IPS-18c (cell line): ENCODE measurements at regions not wholly inside any gene's neighbourhood (a gene's known extent, or its start where the extent isn't known, plus 50 kb on each side); places are given as distances from the start of the nearest gene placed in this dataset.

ENCODE experiments used
- H3K4me3 ChIP-seq: 2 replicates; pipeline ENCODE4 v1.7.0; 2013; ENCODE audit warnings: low read depth, mild to moderate bottlenecking, low read length, moderate library complexity; ENCODE audit not compliant: insufficient read depth
- H3K9me3 ChIP-seq: one replicate; pipeline ENCODE4 v1.6.1; 2013; ENCODE audit warnings: mild to moderate bottlenecking, low read length, moderate library complexity; ENCODE audit not compliant: control insufficient read depth, insufficient read depth

DNA sequence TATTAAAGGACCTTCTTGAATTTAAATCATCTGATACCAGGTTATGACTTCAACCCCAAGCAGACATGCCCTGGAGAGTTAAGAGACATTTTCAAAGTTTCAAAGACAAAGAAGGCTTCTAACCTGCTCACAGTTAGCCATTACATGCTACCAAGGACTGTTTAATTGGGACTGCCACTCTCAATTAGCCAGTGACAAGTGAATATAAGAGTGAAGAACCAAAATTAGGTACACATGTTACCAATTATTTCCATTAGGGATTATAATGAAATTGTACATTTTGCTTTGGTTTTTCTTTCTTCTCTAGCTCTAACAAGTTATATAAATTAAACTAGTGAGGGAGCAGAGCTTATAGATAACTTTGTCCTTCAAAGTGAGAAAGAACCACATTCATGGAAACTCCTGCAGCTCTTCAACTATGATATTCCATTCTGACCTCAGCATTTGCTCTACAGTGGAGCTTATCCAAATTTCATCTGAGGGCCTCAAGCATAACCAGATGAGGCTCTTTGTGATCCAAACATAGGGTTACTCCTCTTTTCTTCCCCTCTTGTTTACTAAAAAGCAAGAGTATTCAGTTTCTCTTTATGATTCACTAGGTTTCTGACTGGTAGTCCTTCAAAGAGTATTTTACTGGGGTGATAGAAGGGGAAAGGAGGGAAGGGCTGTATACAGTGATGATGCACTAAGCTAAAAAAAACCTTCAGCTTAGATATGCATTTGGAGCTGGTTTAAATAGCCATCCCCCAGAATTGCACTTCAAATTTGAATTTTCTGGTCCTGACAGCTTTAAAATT is 91.3 kb downstream of the DUSP6 start:
- Histone ChIP-seq H3K4me3 (no peak overlapping the region), H3K9me3 (no peaks in the 10 kb centered on the region)

DNA sequence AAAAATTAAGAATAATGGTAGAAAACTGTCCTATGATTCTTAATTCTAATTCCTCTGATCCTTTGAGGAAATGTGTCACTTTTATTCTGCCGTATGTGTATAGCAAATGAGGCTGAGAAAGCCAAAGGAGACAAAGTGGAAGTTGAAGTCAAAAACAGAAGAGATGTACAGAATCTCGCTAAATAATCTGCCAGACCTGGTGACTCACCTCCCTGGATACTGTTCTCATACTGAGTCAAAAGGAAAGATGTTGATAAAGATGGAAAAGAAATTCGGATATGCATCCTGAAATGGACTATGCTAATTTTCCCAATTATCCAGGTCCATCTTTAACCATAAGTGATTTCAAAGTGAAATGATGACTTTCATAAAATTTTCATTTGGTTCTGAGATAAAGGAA is 92.5 kb downstream of the DUSP6 start:
- Histone ChIP-seq H3K9me3 (no peaks in the 10 kb centered on the region), H3K4me3 (no peak overlapping the region)

DNA sequence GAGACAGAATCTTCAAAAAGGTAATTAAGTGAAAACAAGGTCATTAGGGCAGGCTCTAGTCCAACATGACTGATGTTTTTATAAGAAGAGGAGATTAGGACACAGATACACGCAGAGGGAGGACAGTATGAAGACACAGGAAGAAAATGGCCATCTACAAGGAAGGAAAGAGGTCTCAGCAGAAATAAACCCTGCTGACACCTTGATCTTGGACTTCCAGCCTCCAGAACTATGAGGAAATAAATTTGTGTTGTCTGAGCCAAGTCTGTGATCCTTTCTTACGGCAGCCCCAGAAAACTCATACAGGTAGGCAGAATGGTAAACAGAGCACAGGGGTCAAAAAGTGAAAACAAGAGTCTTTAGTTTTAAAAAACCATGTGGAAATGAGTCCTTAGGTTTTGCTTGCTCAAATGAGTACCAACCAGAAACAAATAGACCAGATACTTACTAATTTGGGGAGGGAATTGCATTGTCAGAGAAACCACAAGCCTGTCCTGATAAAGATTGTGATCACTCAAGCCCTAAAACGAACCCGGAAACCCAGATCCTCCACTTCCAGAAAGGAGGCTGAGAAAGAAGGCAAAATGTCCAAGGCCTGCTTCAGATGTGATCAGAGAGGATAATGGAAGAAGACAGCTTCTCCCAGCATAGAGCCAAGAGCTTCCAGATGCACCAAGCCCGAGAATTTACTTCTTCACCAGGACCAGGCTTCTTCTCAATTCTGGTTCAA is 93.9 kb downstream of the DUSP6 start:
- H3K9me3 ChIP-seq: no peaks in the 10 kb centered on the region
- no peak overlapping the region for H3K4me3 ChIP-seq

DNA sequence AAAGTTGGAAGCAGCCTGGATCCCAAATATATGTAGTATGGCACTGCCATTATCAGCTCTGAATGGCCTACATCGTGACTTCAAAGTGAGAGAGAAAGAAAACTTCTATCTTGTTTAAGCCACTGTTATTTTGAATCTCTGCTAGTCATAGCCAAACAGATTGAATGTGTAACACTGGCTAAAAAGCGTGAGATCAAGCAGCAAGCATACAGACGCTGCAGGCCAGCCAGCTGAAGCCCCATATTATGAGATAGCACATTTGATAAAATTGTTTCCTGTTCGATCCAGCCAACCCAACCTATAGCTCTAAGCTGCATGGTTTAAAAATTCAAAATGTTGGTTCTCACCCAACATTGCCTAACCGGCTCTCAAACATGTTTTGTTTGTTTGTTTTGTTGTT is 95.0 kb downstream of the DUSP6 start:
- Histone ChIP-seq H3K4me3 (no peak overlapping the region), H3K9me3 (no peaks in the 10 kb centered on the region)

DNA sequence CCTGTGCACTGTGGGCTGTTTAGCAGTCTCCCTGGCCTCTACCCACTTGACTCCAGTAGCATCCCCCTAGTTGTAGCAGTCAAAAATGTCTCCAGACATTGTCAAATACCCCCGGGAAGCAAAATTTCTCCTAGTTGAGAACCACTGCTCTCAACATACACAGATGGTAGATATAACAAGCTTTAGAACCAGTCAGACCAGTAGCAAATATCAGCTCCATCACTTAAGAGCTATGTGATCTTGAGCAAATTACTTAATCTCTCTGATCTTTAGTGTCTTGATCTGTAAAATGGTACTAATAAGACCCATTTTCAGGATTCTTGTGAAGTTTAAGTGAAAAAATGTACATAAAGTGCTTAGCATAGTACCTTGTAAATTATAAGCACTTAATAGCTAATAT is 96.2 kb downstream of the DUSP6 start:
- H3K9me3 ChIP-seq: no peaks in the 10 kb centered on the region
- no peak overlapping the region for H3K4me3 ChIP-seq

GRCh38 chr12:89253488-89253887 is 98.8 kb downstream of the DUSP6 start:
- Histone ChIP-seq H3K4me3 (no peak overlapping the region), H3K9me3 (no peaks in the 10 kb centered on the region)

DNA sequence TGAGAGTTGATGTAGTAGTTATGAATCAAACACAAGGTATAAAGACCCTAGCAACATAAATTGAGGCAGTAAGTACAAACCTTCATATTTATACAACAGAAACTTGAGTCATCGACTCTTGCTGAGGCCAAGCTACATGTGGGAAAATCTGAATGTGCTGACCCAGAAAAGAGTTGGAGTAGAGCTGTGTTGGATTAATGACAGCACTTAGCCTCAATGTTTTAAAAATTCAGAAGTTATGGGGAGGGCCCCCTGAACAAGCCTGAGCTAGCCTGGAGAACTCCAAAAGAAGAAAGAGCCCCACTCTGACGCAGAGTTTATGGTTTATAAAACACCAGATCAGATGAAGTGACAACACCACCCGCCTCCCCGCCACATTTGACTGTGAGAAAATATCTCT is 100.0 kb downstream of the DUSP6 start:
- no peak overlapping the region for H3K4me3 ChIP-seq
- no peaks in the 10 kb centered on the region for H3K9me3 ChIP-seq

GRCh38 chr12:89251342-89252271 is 100.7 kb downstream of the DUSP6 start:
- no peaks in the 10 kb centered on the region for H3K9me3 ChIP-seq

DNA sequence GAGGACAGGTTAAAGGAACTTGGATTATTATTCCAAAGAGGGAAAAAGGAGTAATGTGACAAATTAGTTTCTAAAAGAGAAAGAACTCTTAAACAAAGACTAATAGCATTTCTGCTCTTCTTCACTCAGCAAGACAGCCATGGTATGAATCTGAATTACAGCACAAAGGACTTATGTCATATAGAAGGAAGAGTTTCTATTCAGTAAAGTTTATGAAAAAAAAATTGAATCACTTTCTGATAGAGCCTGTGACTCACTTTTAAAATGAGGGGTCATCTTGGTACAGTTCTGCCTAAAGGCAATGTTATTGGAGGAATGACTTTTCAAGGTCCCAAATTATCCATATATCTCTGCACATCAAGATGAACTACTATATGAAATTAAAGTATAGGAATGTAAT is 101.7 kb downstream of the DUSP6 start:
- H3K4me3 ChIP-seq: no peak overlapping the region
- H3K9me3 ChIP-seq: no peaks in the 10 kb centered on the region

More at GRCh38 chr12:89251342-89252271, 100.7 kb downstream of the DUSP6 start:
- H3K4me3 ChIP-seq: no peak overlapping the region

GRCh38 chr12:89250213-89250612 is 102.1 kb downstream of the DUSP6 start:
- H3K4me3 ChIP-seq: no peak overlapping the region
- no peaks in the 10 kb centered on the region for H3K9me3 ChIP-seq

DNA sequence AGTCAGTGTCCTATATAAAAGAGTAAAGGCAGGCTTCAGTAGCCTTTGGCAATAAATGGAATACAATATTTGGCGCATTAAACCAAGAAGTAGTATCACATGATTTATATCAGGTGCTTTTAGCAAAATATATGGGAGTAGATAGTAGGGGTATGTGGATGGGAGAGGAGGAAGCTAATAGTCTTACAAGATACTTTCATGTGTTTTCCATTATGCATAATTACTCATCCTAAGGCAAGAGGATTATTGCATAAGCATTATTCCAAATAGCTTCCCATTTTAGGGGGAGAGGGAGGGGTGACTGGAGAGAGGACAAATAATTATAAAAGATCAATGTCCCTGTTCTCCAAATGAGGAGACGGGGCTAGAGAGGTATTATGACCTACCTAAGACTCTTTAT is 104.3 kb downstream of the DUSP6 start:
- no peaks in the 10 kb centered on the region for H3K9me3 ChIP-seq
- no peak overlapping the region for H3K4me3 ChIP-seq

DNA sequence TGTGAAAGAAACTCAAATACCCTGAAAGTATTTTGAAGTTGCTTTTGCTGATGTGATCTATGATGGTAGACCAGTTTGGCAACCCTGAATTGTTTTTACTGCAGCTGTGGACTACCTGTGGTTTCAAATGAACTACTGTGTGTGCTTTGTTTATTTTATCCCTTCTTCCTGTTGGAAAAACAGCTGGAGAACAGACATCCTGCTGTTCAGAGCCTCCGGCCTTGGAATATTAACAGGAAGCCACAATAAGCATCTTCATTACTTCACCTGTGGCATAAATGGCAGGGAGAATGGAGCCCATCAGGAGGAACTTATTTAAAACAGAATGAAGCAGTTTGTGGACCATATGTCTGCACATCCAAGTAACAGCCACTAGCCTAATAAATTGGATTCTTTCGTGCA is 104.8 kb downstream of the DUSP6 start:
- Histone ChIP-seq H3K4me3 (no peak overlapping the region), H3K9me3 (no peaks in the 10 kb centered on the region)

GRCh38 chr12:89245090-89245489 is 107.2 kb downstream of the DUSP6 start:
- Histone ChIP-seq H3K9me3 (peaks cover 2% of the 10 kb centered on the region), H3K4me3 (no peak overlapping the region)

DNA sequence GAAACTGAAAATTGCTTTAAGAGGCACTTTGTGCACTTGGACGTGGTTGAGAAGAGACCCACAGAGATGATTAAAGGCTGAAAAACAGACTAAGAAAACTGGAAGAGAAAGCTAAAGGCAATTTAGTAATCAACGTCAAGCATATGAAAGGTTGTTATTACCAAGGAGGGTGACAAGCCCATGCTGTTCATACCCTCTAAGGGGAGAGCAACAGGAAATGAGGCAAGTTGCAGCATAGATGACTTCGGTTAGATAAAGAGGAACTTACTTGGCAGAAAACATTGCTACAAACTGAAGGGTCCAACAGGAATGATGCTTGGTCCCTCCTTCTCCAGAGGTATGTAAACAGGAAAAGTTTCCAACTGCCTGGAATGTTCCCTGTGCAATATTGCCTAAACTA is 107.8 kb downstream of the DUSP6 start:
- Histone ChIP-seq H3K4me3 (no peak overlapping the region), H3K9me3 (peaks cover 2% of the 10 kb centered on the region)

DNA sequence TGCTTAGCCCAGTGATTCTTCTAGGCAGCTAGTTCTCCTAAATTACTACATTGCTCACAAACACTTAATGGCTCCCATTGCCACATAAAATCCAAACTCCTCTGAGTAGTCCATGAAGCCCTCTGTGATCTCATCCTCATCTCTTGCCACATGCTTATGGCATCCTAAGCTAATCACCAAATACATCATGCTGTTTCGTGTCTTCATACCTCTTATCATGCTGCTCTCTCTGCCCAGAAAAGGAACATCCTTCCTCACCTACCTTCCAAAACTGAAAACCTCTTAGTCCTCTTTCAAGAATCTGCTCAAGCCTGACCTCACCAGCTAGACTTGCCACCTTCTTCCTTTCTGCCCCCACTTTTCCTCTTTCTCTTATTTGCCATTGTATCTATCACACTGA is 108.5 kb downstream of the DUSP6 start:
- Histone ChIP-seq H3K9me3 (peaks cover 2% of the 10 kb centered on the region), H3K4me3 (no peak overlapping the region)

DNA sequence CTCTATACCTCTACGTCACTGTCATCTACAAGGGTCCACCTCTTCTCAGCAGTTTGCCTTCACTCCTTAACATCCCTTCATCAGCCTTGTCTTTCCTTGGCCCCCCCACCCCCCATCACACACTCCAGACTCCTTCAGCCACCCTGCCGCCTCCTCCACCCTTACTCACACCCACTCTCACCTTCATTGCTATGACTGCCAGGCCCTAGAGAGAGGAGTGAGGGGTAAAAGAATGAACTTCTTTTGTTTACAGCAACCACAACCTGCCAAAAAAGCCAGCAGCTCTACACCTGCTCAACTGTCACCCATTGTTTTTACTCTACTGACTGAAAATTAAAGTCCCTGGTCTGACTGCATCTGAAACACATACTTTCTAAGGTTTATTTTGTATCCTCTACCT is 112.8 kb downstream of the DUSP6 start:
- Histone ChIP-seq H3K4me3 (no peak overlapping the region), H3K9me3 (peaks cover 2% of the 10 kb centered on the region)

GRCh38 chr12:89238593-89238992 is 113.7 kb downstream of the DUSP6 start:
- Histone ChIP-seq H3K9me3 (peaks cover 2% of the 10 kb centered on the region), H3K4me3 (no peak overlapping the region)

- Histone ChIP-seq H3K9me3 (peaks cover 2% of the 10 kb centered on the region), H3K4me3 (no peak overlapping the region)
Measured at GRCh38 chr12:89237763-89238162, 114.5 kb downstream of the DUSP6 start.
